Inferior parietal cortex (tissue), 1 donor: ENCODE measurements at regions not wholly inside any gene's neighbourhood (a gene's known extent, or its start where the extent isn't known, plus 50 kb on each side); places are given as distances from the start of the nearest gene placed in this dataset.

Source experiments
- DNase-seq: peaks from one replicate; pipeline ENCODE4 v3.0.0-alpha.2; 2016; ENCODE audit errors: extremely low spot score

- no peak for DNase-seq
These were observed 375.6 kb downstream of the FBXW7 start for GRCh38 chr4:152160225-152160800.

GRCh38 chr4:152159773-152160172 is 376.1 kb downstream of the FBXW7 start:
- DNase-seq: no peak

- DNase-seq: no peak
These were observed 377.7 kb downstream of the FBXW7 start for GRCh38 chr4:152158225-152158624.

GRCh38 chr4:152157629-152158028 is 378.3 kb downstream of the FBXW7 start:
- no peak for DNase-seq

- no peak for DNase-seq
These were observed 379.4 kb downstream of the FBXW7 start for GRCh38 chr4:152156442-152156841.

- no peak for DNase-seq
These were observed 380.8 kb downstream of the FBXW7 start for GRCh38 chr4:152155070-152155469.

- DNase-seq: no peak
These were observed 381.5 kb downstream of the FBXW7 start for GRCh38 chr4:152154433-152154832.

- no peak for DNase-seq
These were observed 382.2 kb downstream of the FBXW7 start for GRCh38 chr4:152153476-152154270.

DNA sequence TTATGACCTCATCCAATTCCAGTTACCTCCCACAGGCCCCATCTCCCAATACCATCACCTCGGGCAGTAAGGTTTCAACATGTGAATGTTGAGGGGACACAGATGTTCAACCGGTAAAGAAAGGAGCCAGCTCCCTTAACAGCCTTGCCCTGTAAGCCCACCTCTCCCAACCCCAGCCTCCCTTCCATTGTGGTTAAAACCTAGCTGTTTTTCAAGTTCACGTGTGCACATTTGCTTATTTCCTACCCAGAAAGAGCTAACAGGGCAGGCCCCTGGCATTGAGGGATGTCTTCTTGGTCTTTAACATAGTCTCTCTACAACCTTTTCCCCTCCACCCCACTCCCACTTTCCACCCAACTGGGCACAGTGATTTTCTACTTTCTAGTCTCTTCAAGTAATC is 385.7 kb downstream of the FBXW7 start:
- no peak for DNase-seq

DNA sequence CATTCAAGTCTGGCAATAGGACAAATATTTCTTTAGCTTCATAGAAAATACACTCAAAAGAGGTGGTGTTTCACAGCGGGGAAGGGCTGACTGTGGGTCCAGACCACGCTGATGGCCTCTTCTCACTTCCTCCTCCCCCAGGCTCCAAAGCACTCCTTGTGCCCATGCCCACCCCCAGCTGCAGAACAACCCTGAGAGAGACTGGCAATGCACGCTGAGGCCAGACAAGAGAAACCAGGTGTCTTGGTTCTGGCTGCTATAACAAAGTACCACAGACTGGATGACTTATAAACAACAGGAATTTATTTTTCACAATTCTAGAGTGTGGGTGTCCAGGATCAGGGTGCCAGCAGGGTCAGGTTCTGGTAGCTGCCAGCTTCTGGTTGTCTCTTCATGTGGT is 386.1 kb downstream of the FBXW7 start:
- no peak for DNase-seq

- DNase-seq: no peak
These were observed 387.2 kb upstream of the GATB start for GRCh38 chr4:152148057-152148456.

DNA sequence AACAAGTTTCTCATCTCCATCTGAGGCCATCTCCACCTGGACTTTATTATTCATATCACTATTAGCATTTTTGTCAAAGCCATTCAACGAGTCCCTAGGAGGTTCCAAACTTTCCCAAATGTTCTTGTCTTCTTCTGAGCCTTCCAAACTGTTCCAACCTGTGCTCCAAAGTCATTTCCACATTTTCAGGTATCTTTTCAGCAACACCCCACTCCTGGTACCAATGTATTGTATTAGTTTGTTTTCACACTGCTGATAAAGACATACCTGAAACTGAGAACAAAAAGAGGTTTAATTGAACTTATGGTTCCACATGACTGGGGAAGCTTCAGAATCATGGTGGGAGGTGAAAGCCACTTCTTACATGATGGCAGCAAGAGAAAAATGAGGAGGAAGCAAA is 385.4 kb upstream of the GATB start:
- no peak for DNase-seq

GRCh38 chr4:152143806-152144205 is 383.0 kb upstream of the GATB start:
- no peak for DNase-seq

GRCh38 chr4:152138451-152138850 is 377.6 kb upstream of the GATB start:
- DNase-seq: no peak

DNA sequence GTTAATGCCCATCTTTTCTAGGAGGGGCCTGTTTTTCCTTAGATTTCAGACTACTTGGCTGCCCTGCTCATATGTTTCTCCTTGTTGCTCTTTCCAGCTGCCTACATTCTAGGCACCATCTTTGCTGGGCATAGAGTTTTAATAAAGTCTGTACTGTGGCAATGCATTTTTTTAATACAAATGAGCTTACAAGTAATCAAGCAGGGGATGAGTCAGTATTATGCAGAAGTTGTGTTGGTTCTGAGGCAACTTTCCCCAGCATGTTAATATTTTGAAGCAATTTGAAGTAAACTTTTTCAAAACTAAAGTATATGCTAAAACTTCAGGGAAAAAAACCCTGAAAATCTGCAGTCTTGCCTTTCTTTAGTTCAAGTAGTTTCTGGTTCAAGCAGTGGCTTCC is 372.0 kb upstream of the GATB start:
- DNase-seq: no peak

DNA sequence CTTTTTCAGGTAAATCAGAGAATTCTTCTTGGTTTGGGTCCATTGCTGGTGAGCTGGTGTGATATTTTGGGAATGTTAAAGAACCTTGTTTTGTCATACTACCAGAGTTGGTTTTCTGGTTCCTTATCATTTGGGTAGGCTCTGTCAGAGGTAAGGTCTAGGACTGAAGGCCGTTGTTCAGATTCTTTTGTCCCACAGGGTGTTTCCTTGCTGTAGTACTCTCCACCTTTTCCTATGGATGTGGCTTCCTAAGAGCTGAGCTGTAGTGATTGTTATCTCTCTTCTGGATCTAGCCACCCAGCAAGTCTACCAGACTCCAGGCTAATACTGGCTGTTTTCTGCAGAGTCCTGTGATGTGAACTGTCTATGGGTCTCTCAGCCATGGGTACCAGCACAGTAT is 367.5 kb upstream of the GATB start:
- no peak for DNase-seq

- DNase-seq: no peak
These were observed 365.4 kb upstream of the GATB start for GRCh38 chr4:152126238-152126637.

DNA sequence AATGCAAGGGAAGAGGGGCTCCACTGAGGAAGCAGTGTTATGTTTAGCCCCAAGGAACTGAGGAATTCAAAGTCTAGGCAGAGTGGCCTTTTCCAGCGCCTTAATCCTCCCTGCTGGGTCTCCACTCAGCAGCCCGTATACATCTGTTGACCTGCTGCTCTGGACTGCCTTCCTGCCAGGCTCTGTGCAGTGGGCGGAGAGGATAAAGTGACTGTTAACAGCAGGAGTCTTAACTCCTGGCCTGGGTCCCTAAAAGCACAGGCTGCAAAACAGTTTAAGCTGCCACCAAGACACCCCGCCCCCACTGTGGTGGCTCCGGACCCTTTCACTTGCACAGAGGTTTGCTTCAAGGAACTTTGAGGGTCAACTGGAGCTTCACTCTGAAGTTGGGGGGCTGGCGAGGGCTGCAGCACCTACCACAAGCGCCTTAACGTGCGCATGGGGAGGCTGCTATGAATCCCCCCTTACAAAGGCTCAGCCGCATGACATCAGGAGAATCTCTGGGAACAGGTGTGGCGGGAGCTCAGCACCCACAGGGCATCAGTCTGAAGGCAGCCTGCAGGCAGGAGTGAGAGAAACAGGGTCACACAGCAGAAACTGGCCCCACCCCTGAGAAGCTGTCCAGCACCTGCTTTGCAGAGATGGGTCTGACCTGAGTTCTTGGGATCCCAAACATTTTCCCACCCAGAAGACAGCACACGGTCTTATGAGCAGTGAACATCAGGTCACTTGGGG is 358.2 kb upstream of the GATB start:
- no peak for DNase-seq

- DNase-seq: no peak
These were observed 357.2 kb upstream of the GATB start for GRCh38 chr4:152117933-152118507.

DNA sequence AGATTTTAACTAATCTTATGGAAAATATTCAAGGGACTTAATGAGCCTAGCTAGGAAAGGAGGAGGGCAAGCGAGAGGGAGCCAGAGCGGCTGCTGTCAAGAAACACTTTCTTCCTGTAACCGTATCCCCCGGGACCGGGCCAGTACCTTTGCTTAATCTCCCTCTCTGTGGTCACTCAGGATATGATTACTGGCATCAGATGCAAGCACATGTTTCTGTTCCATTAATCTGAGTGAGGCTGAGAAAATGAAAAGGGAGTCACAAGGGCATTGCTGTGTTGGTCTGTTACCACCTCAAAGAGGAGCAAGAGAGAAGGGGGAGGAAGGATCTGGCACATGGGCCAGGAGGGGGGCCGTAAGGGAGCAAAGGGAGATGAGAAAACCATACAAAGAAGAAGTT is 356.7 kb upstream of the GATB start:
- DNase-seq: no peak

GRCh38 chr4:152117054-152117453 is 356.2 kb upstream of the GATB start:
- no peak for DNase-seq

GRCh38 chr4:152115794-152116193 is 355.0 kb upstream of the GATB start:
- DNase-seq: no peak

DNA sequence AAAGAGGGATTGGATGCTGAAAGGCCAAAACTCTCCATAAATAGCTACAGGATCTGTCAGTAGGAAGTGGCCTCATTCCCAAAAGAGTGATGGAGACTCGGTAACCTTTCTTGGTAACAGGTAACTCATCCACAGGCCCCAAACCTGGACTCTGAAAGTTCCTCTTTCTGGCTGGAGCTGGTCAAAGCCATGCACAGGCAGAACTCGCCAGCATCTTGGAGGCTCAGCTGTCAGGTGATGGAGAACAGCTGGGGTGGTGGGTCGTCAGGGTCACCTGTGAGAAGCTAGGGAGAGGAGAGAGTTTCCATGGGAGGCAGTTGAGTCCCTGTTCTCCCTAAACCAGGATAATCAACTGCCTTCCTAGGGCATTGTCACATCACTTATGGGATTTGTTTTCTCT is 354.3 kb upstream of the GATB start:
- DNase-seq: no peak
